ENCODE measurements at regions not wholly inside any gene's neighbourhood (a gene's known extent, or its start where the extent isn't known, plus 50 kb on each side); places are given as distances from the start of the nearest gene placed in this dataset.

DNA sequence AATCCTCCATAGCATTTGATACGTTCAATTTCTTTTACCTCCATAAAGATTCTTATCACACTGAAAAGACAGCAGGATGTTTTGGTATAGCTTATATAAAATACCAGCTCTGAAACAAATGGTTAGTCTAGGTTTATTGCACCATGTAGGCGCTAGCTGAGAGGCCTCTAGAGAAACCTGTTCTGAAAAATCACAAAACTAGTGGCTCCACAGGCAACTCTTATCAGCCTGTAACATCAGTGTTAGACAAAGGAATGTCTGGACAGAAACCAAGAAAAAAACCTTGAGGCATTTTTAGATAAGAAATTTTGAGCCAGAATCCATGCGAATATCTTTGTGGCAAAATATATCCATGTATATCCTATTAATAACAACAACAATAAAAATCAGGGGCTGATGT lies 440.4 kb upstream of the MAP2 start:
- Histone ChIP-seq H3K27ac (ENCODE audit: low read length) (no peak overlapping the region), H3K9me3 (ENCODE audit: control insufficient read depth, insufficient read depth, low read depth, low read length) (no peaks in the 10 kb centered on the region; the same call in 1 of the 2 replicates), H3K36me3 (ENCODE audit: control insufficient read depth, insufficient read depth, low read length) (no peaks in the 10 kb centered on the region), H3K27me3 (ENCODE audit: control insufficient read depth, insufficient read depth, low read length) (no peaks in the 10 kb centered on the region), H3K4me1 (ENCODE audit: control insufficient read depth, insufficient read depth, low read length) (no peaks in the 10 kb centered on the region), H3K4me3 (ENCODE audit: low read depth in 2 of 2, low read length in 2 of 2) (no peak overlapping the region)
- CTCF ChIA-PET: no interaction called here
- in situ Hi-C loops (cut with HindIII; ENCODE audit: low pct_unique_long_range_greater_than_20kb, low sequenced_read_pairs) (no loop called here), intact Hi-C loops (cut with micrococcal nuclease; ENCODE audit: unreplicated experiment) (no loop called here)
- BruUV-seq (replicated peaks): no TSS peak
- no peak for DNase-seq (ENCODE audit: low read depth, low spot score)
- POLR2A ChIA-PET: no interaction called here
- TF ChIP-seq SIN3A (IDR thresholded peaks at IDR 0.05; ENCODE audit: borderline replicate concordance, insufficient read depth, low read depth, low read length) (no peak), TCF7L2 (IDR thresholded peaks at IDR 0.05; ENCODE audit: low read depth, low read length) (no peak), POLR2AphosphoS5 (IDR thresholded peaks at IDR 0.05; ENCODE audit: low read depth, low read length) (no peak)
- TF ChIP-seq, protein P1, sequence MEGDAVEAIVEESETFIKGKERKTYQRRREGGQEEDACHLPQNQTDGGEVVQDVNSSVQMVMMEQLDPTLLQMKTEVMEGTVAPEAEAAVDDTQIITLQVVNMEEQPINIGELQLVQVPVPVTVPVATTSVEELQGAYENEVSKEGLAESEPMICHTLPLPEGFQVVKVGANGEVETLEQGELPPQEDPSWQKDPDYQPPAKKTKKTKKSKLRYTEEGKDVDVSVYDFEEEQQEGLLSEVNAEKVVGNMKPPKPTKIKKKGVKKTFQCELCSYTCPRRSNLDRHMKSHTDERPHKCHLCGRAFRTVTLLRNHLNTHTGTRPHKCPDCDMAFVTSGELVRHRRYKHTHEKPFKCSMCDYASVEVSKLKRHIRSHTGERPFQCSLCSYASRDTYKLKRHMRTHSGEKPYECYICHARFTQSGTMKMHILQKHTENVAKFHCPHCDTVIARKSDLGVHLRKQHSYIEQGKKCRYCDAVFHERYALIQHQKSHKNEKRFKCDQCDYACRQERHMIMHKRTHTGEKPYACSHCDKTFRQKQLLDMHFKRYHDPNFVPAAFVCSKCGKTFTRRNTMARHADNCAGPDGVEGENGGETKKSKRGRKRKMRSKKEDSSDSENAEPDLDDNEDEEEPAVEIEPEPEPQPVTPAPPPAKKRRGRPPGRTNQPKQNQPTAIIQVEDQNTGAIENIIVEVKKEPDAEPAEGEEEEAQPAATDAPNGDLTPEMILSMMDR (IDR thresholded peaks at IDR 0.05): no peak
- TF ChIP-seq, protein P2, sequence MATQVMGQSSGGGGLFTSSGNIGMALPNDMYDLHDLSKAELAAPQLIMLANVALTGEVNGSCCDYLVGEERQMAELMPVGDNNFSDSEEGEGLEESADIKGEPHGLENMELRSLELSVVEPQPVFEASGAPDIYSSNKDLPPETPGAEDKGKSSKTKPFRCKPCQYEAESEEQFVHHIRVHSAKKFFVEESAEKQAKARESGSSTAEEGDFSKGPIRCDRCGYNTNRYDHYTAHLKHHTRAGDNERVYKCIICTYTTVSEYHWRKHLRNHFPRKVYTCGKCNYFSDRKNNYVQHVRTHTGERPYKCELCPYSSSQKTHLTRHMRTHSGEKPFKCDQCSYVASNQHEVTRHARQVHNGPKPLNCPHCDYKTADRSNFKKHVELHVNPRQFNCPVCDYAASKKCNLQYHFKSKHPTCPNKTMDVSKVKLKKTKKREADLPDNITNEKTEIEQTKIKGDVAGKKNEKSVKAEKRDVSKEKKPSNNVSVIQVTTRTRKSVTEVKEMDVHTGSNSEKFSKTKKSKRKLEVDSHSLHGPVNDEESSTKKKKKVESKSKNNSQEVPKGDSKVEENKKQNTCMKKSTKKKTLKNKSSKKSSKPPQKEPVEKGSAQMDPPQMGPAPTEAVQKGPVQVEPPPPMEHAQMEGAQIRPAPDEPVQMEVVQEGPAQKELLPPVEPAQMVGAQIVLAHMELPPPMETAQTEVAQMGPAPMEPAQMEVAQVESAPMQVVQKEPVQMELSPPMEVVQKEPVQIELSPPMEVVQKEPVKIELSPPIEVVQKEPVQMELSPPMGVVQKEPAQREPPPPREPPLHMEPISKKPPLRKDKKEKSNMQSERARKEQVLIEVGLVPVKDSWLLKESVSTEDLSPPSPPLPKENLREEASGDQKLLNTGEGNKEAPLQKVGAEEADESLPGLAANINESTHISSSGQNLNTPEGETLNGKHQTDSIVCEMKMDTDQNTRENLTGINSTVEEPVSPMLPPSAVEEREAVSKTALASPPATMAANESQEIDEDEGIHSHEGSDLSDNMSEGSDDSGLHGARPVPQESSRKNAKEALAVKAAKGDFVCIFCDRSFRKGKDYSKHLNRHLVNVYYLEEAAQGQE (IDR thresholded peaks at IDR 0.05; ENCODE audit: insufficient read depth in 1 of 2, low read depth in 2 of 2, low read length in 1 of 2): no peak
- no peak for ATAC-seq

DNA sequence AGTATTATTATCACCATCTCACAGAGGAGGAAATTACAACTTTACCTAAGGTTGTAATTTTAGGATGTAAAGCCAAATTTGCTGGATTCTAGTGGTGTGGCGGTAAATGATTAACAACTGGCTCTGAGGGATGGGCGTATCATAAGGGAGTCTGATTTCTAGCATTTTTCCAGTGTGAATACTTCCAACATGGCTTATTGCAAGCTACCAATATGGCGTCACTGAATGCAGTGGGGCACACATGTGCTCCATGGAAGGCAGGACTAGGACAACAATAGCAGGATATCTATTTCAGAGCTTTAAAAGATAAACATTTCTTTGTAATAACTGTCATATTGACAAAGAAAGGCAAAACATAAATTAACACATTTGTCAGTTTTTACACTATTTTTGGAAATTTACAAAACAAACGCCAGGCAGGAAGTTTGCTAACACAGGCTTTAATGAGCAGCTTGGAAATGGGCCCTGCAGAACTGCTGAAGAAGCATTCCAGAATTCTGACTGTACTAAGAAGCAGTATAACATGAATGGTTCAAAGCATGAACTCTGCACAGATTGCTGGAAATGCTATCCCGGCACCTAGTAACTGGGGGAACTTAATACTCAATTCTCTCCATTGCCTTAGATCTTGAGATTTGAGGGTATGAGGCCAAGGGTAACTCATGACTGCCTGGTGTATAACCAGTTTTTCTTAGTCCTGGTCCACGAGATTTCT lies 439.3 kb upstream of the MAP2 start:
- H3K36me3 ChIP-seq (ENCODE audit: control insufficient read depth, insufficient read depth, low read length): no peaks in the 10 kb centered on the region
- ChIA-PET POLR2A (no interaction called here), CTCF (no interaction called here)
- TF ChIP-seq TCF7L2 (IDR thresholded peaks at IDR 0.05; ENCODE audit: low read depth, low read length) (no peak), SIN3A (IDR thresholded peaks at IDR 0.05; ENCODE audit: borderline replicate concordance, insufficient read depth, low read depth, low read length) (no peak), POLR2AphosphoS5 (IDR thresholded peaks at IDR 0.05; ENCODE audit: low read depth, low read length) (no peak)
- TF ChIP-seq, protein P2 (IDR thresholded peaks at IDR 0.05; ENCODE audit: insufficient read depth in 1 of 2, low read depth in 2 of 2, low read length in 1 of 2): no peak
- TF ChIP-seq, protein P1 (IDR thresholded peaks at IDR 0.05): no peak
- BruUV-seq (replicated peaks): no TSS peak
- DNase-seq (ENCODE audit: low read depth, low spot score): no peak
- no peaks in the 10 kb centered on the region; the same call in 1 of the 2 replicates for H3K9me3 ChIP-seq (ENCODE audit: control insufficient read depth, insufficient read depth, low read depth, low read length)
- intact Hi-C loops (cut with micrococcal nuclease; ENCODE audit: unreplicated experiment): no loop called here
- H3K27ac ChIP-seq (ENCODE audit: low read length): no peak overlapping the region
- in situ Hi-C loops (cut with HindIII; ENCODE audit: low pct_unique_long_range_greater_than_20kb, low sequenced_read_pairs): no loop called here
- no peaks in the 10 kb centered on the region for H3K4me1 ChIP-seq (ENCODE audit: control insufficient read depth, insufficient read depth, low read length)
- H3K4me3 ChIP-seq (ENCODE audit: low read depth in 2 of 2, low read length in 2 of 2): no peak overlapping the region
- H3K27me3 ChIP-seq (ENCODE audit: control insufficient read depth, insufficient read depth, low read length): no peaks in the 10 kb centered on the region
- ATAC-seq: no peak
